ENCODE measurements at regions not wholly inside any gene's neighbourhood (a gene's known extent, or its start where the extent isn't known, plus 50 kb on each side); places are given as distances from the start of the nearest gene placed in this dataset.

GRCh38 chr12:73374360-73374759 lies 1102.2 kb downstream of the TRHDE start (continued):
- TF ChIP-seq, protein P1, sequence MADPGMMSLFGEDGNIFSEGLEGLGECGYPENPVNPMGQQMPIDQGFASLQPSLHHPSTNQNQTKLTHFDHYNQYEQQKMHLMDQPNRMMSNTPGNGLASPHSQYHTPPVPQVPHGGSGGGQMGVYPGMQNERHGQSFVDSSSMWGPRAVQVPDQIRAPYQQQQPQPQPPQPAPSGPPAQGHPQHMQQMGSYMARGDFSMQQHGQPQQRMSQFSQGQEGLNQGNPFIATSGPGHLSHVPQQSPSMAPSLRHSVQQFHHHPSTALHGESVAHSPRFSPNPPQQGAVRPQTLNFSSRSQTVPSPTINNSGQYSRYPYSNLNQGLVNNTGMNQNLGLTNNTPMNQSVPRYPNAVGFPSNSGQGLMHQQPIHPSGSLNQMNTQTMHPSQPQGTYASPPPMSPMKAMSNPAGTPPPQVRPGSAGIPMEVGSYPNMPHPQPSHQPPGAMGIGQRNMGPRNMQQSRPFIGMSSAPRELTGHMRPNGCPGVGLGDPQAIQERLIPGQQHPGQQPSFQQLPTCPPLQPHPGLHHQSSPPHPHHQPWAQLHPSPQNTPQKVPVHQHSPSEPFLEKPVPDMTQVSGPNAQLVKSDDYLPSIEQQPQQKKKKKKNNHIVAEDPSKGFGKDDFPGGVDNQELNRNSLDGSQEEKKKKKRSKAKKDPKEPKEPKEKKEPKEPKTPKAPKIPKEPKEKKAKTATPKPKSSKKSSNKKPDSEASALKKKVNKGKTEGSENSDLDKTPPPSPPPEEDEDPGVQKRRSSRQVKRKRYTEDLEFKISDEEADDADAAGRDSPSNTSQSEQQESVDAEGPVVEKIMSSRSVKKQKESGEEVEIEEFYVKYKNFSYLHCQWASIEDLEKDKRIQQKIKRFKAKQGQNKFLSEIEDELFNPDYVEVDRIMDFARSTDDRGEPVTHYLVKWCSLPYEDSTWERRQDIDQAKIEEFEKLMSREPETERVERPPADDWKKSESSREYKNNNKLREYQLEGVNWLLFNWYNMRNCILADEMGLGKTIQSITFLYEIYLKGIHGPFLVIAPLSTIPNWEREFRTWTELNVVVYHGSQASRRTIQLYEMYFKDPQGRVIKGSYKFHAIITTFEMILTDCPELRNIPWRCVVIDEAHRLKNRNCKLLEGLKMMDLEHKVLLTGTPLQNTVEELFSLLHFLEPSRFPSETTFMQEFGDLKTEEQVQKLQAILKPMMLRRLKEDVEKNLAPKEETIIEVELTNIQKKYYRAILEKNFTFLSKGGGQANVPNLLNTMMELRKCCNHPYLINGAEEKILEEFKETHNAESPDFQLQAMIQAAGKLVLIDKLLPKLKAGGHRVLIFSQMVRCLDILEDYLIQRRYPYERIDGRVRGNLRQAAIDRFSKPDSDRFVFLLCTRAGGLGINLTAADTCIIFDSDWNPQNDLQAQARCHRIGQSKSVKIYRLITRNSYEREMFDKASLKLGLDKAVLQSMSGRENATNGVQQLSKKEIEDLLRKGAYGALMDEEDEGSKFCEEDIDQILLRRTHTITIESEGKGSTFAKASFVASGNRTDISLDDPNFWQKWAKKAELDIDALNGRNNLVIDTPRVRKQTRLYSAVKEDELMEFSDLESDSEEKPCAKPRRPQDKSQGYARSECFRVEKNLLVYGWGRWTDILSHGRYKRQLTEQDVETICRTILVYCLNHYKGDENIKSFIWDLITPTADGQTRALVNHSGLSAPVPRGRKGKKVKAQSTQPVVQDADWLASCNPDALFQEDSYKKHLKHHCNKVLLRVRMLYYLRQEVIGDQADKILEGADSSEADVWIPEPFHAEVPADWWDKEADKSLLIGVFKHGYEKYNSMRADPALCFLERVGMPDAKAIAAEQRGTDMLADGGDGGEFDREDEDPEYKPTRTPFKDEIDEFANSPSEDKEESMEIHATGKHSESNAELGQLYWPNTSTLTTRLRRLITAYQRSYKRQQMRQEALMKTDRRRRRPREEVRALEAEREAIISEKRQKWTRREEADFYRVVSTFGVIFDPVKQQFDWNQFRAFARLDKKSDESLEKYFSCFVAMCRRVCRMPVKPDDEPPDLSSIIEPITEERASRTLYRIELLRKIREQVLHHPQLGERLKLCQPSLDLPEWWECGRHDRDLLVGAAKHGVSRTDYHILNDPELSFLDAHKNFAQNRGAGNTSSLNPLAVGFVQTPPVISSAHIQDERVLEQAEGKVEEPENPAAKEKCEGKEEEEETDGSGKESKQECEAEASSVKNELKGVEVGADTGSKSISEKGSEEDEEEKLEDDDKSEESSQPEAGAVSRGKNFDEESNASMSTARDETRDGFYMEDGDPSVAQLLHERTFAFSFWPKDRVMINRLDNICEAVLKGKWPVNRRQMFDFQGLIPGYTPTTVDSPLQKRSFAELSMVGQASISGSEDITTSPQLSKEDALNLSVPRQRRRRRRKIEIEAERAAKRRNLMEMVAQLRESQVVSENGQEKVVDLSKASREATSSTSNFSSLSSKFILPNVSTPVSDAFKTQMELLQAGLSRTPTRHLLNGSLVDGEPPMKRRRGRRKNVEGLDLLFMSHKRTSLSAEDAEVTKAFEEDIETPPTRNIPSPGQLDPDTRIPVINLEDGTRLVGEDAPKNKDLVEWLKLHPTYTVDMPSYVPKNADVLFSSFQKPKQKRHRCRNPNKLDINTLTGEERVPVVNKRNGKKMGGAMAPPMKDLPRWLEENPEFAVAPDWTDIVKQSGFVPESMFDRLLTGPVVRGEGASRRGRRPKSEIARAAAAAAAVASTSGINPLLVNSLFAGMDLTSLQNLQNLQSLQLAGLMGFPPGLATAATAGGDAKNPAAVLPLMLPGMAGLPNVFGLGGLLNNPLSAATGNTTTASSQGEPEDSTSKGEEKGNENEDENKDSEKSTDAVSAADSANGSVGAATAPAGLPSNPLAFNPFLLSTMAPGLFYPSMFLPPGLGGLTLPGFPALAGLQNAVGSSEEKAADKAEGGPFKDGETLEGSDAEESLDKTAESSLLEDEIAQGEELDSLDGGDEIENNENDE (IDR thresholded peaks at IDR 0.05; ENCODE audit: insufficient replicate concordance, low read length): no peak
- TF ChIP-seq FOSL1 (IDR thresholded peaks at IDR 0.05; ENCODE audit: insufficient read depth, low read depth, low read length): no peak
- TF ChIP-seq BCL11A (IDR thresholded peaks at IDR 0.05; ENCODE audit: low read depth in 2 of 2, low read length in 2 of 2): no peak
- TF ChIP-seq GABPA (IDR thresholded peaks at IDR 0.05; ENCODE audit: borderline replicate concordance, insufficient read depth, low read length): no peak

Measured in H1 (cell line).